Myocyte (in vitro differentiated cells): ENCODE measurements at regions not wholly inside any gene's neighbourhood (a gene's known extent, or its start where the extent isn't known, plus 50 kb on each side); places are given as distances from the start of the nearest gene placed in this dataset.

Source experiments
- DNase-seq: peaks from one replicate; pipeline ENCODE4 v3.0.0-alpha.2; 2012; ENCODE audit warnings: low read depth

DNA sequence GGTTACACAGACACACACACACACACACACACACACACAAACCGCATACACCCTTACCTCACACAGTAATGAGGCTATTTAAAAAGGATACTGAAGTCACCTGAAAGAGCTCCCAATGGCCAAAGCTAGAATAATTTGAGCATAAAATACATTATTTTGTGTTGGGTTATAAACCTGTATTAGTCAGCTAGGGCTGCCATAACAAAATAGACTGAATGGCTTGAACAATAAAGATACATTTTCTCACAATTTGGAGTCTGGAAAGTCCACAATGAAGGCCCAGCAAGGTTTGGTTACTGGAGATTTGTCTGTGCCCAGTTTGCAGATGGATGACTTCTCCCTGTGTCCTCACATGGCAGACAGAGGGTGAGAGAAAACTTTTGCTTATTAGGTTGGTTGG is 605.4 kb upstream of the REG3G start:
- no peak for DNase-seq

DNA sequence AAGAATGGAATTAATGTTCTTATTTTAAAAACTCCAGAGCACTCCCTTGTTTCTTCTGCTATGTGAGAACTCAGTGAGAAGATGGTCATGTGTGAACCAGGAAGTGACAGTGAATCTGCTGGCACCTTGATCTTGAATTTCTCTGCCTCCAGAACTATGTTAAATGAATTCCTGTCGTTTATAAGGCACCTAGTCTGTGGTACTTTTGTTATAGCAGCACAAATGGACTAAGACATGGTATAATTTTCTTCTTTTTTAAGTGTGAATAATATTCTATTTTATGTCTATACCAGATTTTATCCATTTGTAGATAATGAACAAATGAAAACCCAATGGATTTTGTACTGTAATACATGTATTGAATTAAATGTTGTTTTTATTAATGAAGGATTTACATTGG is 601.9 kb upstream of the REG3G start:
- no peak for DNase-seq

DNA sequence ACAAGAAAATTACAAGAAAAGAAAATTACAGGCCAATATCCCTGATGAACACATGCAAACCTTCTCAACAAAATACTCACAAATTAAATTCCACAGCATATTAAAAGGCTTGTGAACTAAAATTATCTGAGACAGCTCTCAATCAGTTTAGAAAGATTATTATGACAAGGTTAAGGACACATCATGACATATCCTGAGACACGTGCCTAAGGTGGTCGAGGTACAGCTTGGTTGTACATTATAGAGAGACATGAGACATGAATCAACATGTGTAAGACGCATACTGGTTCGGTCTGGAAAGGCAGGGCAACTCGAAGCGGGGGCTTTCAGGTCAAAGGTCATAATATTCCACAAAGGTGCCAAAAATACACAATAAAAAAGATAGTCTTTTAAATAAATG is 598.3 kb upstream of the REG3G start:
- DNase-seq = no peak

DNA sequence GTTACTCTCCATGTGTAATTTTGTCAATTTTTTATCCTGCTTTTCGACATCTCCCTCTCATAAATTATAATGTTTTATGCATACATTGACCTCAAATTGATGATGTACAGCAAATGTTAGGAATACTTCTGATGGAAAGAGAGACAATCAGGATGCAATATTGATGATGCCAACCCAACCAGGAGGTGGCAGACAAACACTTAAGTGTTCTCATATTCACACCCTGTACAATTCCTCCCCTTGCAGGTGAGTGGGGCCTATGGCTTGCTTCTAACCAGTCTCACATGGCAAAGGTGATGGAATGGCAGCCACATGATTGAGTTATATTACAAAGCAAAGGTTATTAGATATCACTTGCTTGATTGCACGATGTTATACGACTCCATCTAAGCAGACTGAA is 594.3 kb upstream of the REG3G start:
- no peak for DNase-seq

DNA sequence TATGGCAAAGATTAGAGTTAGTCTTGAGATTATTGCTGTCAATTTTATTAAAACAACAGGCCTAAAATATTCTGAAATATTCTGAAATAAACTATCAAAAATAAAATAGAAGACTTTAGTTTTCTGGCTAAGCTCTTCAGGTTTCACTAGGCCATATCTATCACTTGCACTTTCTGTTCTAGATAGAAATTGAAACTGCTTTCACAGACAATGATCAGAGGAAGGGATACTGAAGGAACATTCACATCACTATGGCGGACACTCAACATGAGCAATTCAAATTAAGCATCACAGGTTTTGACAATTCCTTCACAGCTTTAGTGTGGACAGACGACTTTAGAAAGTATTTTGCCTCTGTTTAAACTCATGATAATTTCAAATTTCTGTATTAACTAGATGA is 586.4 kb upstream of the REG3G start:
- DNase-seq = no peak

DNA sequence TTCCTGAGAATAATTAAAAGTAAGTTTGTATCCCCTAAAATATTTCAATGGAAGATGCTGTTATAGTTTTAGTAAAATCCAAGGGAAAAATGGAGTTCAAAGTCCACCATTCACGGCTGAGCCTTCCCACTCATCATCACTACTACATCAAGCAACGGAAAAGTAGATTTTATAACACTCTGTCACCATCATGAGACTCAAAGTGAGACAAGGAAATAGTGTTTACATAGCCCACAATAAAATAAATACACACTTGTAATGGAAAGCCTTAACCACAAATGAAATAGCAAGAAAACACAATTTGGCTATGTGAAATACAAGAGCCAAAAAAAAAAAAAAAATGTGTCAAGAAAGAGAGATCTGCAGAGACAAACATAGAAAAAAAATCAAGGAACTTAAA is 569.9 kb upstream of the REG3G start:
- DNase-seq = no peak

DNA sequence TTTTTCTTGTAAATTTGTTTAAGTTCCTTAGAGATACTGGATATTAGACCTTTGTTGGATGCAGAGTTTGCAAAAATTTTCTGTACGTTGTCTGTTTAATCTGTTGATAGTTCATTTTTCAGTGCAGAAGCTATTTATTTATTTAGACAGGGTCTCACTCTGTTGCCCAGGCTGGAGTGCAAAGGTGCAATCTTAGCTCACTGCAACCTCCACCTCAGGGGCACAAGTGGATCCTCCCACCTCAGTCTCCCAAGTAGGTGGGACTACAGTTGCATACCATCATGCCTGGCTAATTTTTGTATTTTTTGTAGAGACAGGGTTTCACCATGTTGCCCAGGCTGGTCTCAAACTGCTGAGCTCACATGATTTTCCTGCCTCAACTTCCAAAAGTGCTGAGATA is 568.2 kb upstream of the REG3G start:
- DNase-seq = no peak

DNA sequence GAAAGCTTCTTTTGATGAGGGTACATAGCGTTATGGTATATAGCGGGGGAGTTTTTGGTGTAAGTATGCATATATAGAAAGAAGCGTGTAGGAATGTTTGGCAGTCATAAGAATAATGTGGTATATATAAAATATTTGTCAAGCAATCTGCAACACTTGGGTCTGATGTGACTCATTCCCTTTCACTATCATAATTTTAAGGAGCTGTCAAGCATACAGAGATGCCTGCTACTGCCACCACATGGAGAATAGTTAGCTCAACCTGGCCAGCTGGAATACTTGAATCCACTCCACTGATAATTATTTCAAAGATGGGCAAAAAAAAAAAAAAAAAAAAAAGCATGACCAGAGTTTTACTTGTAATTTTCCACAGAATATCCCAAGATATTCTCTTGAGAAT is 559.8 kb upstream of the REG3G start:
- DNase-seq = no peak

DNA sequence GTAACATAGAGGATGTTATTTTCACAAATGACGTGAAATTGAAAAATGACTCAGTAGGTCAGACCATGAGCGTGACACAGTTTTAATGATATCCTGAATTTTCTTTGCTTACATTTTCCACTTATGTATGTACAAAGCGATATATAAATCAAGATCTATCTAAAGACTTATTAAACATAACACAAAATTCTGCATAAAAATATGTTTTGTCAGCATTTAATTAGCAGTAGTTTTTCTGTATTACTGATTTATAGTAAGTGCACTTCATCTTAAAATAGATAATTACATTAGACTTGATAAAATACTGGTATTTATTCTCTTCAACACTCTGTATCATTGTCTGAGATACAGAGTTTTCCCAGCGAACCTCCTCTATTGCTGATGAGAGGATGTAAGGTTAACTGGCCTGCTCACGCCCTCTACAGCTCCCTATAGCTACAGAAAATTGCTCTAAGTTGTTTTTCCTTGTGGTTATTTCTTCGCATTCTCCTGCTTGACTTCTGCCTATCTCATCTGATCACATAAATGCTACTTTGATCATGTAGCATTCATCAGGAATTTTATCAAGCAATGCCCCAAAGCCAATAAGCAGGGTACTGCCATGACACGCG is 548.8 kb upstream of the REG3G start:
- no peak for DNase-seq

DNA sequence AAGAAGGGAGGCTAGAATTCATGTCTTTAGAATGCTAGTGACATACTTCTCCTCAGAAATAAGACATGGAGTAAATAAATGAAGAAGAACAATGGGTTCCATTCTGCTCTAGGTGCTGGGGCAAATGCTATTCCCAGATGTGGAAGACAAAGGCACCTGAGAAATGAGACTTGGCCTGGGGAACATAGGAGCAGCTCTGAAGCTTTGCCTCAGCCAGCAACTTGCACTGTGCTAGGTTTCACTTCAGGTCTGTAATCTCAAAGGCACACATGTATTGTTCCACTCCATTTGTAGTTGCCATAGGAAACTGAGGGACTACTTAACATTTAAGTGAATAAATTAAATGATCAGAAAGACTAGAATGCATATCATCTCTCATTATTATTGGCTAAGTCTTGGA is 538.9 kb upstream of the REG3G start:
- no peak for DNase-seq

DNA sequence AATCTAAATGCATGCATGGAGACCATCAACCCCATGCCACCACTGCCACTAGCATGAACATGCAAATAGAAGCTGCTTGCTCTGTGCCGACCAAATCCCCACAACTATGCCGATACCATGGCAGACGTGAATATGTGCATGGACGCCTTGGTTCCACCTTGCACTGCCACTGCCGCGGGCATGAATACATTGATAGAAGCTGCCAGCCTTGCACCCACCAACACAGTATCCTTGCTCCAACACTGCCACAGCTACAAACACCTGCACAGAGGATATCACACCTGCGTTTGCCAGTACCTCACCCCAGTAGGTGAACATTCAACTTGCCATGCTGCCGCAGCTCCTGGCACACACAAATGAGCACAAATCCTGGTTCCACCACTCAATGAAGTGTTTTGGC is 527.4 kb upstream of the REG3G start:
- no peak for DNase-seq

DNA sequence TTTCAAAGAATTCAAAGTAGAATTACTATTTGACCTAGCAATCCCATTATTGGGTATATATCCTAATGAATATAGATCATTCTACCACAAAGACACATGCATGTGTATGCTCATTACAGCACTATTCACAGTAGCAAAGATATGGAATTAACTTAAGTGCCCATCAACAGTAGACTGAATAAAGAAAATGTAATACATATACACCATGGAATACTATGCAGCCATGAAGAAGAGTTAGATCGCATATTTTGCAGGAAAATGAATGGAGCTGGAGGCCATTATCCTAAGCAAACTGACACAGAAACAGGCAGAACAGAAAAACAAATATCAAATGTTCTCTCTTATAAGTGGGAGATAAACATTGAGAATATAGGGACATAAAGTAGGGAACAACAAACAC is 519.2 kb upstream of the REG3G start:
- DNase-seq = no peak

DNA sequence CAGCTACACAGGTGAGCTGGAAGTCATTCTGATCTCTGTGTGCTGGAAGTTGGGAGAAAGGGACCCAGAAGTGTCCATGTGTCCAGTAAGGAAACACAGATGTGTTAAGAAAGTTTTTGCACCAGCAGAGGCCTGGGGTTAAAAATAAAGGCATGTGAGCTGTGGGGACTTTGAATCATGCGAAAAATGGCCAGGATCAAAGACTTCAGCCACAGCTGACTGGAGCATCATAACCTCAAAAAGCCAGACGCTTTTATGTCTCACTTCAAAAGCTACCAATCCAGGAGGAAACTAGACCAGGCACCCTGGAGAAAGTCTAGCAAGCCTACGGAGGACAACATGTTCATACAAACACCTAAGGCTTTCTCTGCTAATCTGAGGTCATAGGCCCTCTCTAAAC is 503.6 kb upstream of the REG3G start:
- no peak for DNase-seq

DNA sequence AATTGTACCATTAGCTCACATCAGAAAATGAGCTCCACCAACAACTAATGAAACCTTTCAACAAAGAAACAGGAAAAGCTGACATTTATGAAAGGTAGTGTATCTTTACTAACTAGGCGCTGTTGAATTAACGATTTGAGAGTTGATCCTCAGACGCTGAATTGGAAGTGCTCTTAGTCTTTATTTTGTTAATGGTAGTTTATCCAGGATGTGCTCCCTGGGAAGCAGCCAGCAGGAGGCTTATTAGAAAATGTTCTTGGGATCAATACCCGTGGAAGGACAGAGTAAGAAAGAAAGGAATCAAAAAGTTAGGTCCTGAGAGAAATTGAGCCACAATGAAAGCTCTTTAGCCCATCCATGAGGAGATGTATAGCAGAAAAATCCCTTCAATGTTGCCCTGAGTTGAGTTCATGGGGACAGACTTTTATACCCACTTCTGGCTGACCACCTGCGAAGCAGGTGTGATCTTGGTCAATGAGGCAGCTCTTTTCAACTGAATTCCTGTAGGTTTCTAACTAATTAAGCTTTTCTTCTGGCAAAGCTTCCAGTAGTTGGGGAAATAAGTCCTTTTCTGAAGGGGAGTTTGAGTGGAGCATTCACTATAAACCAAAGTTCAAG is 492.6 kb upstream of the REG3G start:
- no peak for DNase-seq

DNA sequence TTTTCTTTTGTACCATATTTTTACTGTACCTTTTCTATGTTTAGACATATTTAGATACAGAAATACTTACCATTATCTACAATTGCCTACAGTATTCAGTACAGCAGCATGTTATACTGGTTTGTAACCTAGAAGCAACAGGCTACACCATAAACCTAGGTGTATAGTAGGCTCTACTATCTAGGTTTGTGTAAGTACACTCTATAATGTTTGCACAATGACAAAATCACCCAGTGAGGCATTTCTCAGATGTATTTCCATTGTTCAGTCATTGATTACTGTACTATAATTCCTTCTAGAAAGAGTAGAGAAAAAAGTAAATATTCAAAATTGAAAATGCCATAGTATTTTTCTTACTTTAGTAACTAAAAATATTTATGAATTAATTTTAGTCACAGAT is 490.1 kb upstream of the REG3G start:
- DNase-seq = no peak

DNA sequence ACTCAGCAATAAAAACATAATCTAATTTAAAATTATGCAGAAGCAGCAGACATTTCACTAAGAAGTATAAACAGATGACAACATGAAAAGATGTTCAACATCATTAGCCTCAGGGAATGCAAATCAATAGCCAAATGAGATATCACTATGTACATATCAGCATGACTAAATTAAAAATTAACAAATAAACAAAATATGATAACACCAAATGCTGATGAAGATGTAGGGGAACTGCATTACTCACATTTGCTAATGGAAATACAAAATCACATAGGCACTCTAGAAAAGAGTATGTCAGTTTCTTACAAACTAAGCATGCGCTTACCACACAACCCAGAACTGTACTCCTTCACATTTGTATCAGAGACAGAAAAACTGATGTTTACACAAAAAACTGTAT is 487.2 kb upstream of the REG3G start:
- DNase-seq = no peak

DNA sequence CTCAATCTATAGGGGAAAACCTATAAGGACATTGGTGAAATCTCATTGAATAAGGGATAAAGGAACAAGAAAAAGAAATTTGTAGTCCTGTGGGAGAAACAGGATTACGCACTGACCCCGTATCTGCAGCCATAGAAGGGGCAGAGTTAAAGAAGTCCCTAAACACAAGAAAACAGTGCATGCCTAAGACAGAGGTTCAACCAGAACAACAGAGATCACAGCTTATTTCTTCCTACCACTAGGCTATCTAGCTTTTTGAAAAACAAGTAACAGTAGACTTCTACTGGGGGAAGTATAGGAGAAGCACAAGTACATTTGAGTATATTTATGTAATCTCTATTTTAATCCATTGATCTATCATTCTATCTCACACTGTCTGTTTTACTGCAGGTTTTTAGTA is 485.2 kb upstream of the REG3G start:
- no peak for DNase-seq

DNA sequence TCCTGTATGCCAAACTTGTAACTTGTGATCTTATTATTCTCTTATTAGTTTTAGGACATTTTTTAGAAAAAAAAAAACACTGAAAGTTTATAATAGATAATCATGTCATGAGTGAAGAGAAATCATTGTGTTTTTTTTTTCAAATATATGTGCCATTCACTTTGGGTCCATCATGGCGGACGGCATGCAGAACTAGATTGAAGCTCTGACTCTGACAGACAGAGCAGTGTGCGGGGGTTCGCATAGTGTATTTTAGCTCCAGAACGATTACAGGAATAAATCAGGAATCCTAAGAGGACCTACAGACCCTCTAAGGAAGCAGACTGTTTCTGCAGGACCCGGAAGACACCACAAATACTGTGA is 484.4 kb upstream of the REG3G start:
- no peak for DNase-seq

DNA sequence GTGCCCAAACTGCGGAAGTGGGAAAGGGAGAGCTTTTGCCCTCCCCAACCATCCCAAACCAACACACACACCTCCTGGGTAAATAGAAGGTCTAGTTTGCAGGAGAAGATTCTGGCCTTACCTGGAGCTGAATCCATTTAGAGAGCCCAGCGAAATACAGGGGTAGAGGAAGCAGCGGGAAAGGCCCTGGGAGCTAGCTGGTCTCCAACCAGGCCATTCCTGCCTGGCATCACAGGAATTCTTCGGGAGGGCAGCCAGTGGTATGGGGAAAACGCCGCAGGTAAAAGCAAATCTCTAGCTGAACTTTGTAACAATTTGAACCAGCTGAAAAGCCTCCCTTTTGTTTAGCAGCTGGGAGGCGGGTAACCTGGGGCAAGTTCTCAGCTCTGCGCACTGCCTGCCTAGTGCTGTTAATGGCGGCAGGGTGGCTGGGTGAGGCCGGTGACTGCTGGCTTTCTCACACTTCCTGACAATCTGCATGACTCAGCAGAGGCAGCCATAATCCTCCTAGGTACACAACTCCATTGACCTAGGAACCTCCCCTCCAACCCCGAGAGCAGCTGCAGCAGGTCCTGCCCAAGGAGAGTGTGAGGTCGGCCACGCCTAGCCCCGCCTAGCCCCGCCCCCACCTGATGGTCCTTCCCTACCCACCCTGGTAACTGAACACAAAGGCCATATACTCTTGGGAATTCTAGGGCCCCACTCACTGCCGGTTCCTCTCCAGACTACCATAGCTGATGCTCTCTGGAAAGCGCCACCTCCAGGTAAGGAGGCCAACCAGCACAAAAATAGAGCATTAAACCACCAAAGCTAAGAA is 483.8 kb upstream of the REG3G start:
- DNase-seq = no peak

DNA sequence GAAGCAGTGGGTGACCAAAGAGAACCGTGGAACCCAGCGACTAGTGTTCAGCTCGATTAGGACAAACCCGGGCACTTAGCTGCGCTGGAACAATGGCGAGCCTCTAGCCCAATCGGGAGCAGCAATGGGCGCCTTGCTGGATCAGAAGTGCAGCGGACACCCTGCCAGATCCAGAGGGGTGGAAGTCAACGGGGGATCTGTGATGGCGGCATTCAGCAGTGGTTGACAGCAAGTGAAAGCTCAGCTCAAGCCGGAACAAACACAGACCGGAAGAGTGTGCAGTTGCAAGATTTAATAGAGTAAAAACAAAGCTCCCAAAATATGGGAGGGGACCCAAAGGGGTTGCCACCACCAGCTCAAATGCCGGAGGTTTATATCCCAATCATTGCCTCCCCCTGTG is 478.7 kb upstream of the REG3G start:
- no peak for DNase-seq

DNA sequence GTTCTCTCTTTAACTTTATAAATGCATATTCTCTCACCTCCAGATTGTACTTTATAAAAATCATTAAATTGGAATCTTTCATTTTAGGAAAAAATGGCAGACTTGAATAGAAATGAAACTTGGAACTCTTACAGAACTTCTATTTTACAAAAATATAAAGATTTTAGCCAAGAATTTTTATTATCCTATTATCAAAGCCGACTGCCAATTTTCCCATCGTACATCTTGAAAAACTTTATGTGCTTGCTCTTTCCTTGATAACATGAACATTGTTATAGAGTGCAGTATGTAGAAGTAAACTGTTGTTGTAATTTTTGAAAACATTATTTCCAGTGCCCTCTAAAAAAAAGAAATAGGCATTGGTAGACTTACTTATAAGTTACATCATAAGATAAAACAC is 475.7 kb upstream of the REG3G start:
- no peak for DNase-seq

DNA sequence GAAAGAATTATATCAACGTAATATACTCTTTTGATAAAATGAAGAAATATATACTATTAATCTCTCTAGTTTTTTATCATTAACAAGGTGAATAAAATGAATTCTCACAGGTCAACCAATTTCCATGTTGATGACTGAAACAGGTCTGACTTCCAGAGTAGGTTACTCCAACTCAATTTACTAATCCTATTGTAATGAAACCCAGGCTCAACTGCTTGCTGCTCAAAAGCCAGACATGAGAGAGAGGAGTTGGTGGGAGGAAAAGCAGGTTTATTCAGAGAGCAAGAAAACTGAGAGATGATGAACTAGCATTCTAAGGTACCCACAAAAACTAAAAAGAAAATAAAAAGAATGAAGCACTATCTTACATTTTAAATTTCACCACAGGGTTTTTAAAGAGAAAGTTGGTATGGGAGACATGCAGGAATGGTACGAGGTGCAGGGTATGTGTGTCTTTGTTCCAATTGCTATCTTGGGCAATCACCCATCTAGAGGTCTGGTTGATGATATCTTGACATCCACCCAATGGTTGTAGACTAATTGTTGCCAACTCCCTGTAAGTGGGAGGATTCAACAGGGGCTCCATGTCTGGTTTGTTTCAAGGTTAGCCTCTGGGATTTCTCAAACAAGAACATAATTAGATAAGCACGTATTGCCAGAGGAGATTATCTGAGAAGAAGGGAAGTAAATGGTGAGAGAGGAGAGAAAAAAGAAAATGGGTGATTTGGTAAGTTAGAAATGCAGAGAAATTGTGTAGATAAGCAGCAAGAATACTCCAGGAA is 471.4 kb upstream of the REG3G start:
- no peak for DNase-seq
